NB4 (cell line): ENCODE measurements at regions not wholly inside any gene's neighbourhood (a gene's known extent, or its start where the extent isn't known, plus 50 kb on each side); places are given as distances from the start of the nearest gene placed in this dataset.

ENCODE experiments used
- DNase-seq: peaks from one replicate; pipeline ENCODE4 v3.0.0; 2010; ENCODE audit warnings: low read depth
- H3K4me3 ChIP-seq: one replicate; pipeline ENCODE4 v1.5.1; 2011; ENCODE audit warnings: mild to moderate bottlenecking, low read depth, low read length, moderate library complexity
- CTCF ChIP-seq: IDR thresholded peaks from one replicate; pipeline ENCODE4 v1.5.1; 2012; ENCODE audit warnings: low read depth, low read length
- MAX ChIP-seq: IDR thresholded peaks from 2 replicates; pipeline ENCODE4 v1.6.1; 2011; ENCODE audit warnings: low read depth, low read length
- MYC ChIP-seq: IDR thresholded peaks from 2 replicates; pipeline ENCODE4 v1.6.1; 2011; ENCODE audit warnings: low read depth, low read length
- POLR2A ChIP-seq: IDR thresholded peaks from 2 replicates; pipeline ENCODE4 v1.6.1; 2011; ENCODE audit warnings: mild to moderate bottlenecking; ENCODE audit not compliant: insufficient read length; ENCODE audit errors: extremely low read depth

DNA sequence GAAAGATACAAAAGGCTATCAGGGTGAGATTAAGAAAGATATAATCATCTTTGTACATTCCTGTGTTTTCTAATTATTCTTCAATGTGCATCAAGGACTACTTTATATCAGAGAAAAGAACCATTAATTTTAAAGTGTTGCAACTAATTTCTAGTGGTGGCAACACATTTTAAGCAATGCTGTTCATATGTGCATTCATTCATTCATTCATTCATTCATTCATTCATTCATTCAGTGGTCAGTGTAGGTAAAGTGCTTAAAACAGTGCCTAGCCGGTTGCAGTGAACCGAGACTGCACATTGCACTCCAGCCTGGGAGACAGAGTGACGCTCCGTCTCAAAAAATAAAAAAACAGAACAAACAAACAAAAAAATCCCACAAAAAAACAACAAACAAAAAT is 155.7 kb upstream of the ZNF536 start:
- H3K4me3 ChIP-seq: no peak overlapping the region
- TF ChIP-seq MAX (no peak), CTCF (no peak), MYC (no peak), POLR2A (no peak)
- DNase-seq: no peak

DNA sequence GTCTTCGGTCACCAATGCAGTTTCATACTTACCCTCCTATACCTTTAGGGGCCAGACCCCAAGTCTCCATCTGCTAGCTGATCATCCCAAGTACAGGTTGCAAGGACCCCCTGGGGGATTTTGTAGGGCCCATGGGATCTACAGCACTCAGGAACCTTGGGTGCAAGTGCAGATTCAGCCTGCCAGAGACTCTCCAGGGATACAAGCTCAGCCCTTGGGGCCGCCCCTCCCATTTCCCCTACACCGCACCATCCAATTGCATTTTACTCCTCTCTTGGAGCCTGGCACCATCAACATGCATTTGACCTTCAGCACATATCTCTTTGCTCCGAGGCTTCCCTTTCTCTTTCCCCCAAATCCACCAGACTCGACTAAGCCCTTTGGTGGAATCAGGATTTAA is 154.7 kb upstream of the ZNF536 start:
- no peak overlapping the region for H3K4me3 ChIP-seq
- TF ChIP-seq POLR2A: no peak
- TF ChIP-seq MAX: no peak
- TF ChIP-seq CTCF: no peak
- no peak for TF ChIP-seq MYC
- DNase-seq: no peak

GRCh38 chr19:30219702-30220101 is 152.5 kb upstream of the ZNF536 start:
- H3K4me3 ChIP-seq: no peak overlapping the region
- TF ChIP-seq POLR2A (no peak), MYC (no peak), CTCF (no peak), MAX (no peak)
- DNase-seq: no peak

DNA sequence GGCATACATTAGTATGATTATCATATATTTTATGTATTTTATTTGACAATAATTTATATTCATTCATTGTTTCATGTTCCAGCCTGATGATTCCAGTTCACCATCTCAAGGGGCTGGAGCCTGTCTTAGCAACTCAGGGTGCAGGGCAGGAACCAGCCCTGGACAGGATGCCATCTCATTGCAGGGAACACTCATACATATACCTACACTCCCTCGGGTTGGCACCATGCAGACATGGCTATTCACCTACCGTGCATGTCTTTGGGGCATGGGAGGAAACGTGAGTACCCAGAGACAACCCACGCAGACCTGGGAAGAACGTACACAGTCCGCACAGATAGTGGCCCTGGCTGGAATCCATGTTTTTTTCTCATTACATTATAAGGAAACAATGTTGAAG is 151.0 kb upstream of the ZNF536 start:
- H3K4me3 ChIP-seq: no peak overlapping the region
- no peak for TF ChIP-seq POLR2A
- DNase-seq: no peak

GRCh38 chr19:30222428-30222873 is 149.7 kb upstream of the ZNF536 start:
- no peak overlapping the region for H3K4me3 ChIP-seq
- peak; percentile 46 for TF ChIP-seq CTCF
- TF ChIP-seq MYC: no peak
- no peak for DNase-seq

GRCh38 chr19:30222992-30223865 is 149.0 kb upstream of the ZNF536 start:
- no peak for TF ChIP-seq MAX
- no peak for TF ChIP-seq MYC
- no peak for TF ChIP-seq CTCF
- no peak for TF ChIP-seq POLR2A
- no peak for DNase-seq
- H3K4me3 ChIP-seq: no peak overlapping the region
